ENCODE measurements at regions not wholly inside any gene's neighbourhood (a gene's known extent, or its start where the extent isn't known, plus 50 kb on each side); places are given as distances from the start of the nearest gene placed in this dataset.

GRCh38 chr20:24289737-24290481 is 179.5 kb upstream of the SYNDIG1 start:
- TF ChIP-seq CTCF (IDR thresholded peaks at IDR 0.05) (no peak), ZFX (IDR thresholded peaks at IDR 0.05; ENCODE audit: borderline replicate concordance) (no peak)
